NOMO-1 treated with DMSO at 0.1 percent for 48 hours (cell line): ENCODE measurements at regions not wholly inside any gene's neighbourhood (a gene's known extent, or its start where the extent isn't known, plus 50 kb on each side); places are given as distances from the start of the nearest gene placed in this dataset.
"Not testable (repeated sequence)": the region's sequence is repeated elsewhere in the genome, so short reads cannot be mapped to it uniquely, and the experiment has no call there.

Experiments
- DNase-seq: peaks from one replicate; lab custom pipeline; 2025; ENCODE audit not compliant: unreplicated experiment; lab: John Stamatoyannopoulos, UW

DNA sequence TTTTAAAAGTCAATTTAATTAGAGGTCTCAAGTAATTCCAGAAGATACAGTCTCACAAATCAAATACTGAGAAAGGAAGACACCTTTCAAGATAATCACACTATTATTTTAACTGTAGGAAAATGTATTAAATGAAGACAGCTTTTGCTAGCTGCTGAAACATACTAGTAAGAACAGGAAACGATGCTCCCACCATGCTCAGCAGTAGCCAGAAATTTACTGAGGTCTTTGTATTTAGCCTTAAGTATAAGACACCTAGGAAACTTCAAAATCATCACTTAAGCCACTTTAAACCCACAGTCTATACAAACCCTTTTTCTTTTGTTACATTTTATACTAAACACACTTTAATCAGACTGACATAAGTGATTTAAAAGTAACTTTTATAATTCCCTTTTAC lies 72.7 kb upstream of the NPIPB12 start:
- DNase-seq = not testable (repeated sequence)

DNA sequence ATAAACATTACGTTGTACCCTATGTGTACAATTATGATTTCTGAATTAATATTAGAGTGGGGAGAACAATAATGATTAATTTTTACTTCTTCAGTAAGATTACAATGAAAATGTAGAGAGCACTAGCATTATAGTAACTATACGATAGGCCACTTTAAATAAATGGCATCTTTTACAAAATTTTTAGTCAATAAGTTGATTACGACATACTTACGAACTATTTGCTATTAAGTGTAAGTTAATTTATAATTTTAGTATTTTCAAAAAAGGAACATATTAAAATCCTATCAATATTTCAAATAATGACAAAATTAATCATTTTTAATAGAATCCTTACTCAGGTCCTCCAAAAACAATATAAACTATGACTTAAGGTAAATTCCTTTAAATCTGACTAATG lies 75.6 kb upstream of the NPIPB12 start:
- DNase-seq = not testable (repeated sequence)

DNA sequence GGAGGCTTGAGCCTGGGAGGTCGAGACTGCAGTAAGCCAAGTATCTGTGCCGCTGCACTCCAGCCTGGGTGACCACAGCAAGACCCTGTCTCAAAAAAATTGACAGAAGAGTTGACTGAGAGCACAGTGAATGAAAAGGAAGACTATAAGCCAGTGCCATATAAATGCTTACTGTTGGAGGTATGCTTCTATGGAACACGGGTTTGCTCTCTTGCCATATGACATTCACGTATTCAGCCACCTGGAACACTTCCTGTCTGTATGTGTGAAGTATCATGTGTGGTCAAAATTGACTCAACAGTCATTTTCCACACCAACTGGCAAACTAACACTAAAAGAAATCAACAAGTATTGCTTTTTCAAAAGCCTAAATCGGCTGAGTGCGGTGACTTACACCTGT lies 71.1 kb upstream of the SPN start:
- DNase-seq = not testable (repeated sequence)

DNA sequence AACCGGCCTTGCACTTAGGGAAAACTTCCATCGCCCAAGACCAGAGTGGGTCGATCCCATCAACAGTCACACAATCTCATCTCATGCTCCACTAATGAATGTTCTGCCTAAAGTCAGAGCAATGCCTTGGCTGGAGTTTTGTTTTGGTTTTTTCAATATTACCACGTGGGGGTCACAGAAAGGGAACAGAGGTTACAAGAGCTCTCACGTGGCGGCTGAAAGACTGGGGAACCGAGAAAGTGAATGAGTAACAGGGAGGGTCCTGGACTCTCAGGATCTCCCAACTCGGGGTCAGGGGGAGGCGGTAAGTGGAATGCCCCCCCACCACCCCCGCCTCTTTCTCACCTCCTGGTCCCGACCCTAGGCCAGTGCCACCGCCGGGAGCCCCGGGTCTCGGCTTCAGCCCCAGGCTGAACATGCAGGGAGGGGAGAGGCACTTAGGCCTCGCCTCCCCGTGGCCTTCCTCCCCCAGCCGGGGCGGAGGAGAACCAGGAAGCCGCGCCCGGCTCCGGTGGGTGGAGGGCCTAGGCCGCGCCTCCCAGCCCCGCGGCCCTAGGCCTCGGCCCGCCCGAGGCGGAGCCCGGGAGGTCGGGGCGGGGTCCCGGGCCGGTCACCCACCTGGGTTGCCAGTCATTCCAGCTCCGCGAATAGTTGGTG lies 68.7 kb upstream of the SPN start:
- peak; percentile 42 for DNase-seq

DNA sequence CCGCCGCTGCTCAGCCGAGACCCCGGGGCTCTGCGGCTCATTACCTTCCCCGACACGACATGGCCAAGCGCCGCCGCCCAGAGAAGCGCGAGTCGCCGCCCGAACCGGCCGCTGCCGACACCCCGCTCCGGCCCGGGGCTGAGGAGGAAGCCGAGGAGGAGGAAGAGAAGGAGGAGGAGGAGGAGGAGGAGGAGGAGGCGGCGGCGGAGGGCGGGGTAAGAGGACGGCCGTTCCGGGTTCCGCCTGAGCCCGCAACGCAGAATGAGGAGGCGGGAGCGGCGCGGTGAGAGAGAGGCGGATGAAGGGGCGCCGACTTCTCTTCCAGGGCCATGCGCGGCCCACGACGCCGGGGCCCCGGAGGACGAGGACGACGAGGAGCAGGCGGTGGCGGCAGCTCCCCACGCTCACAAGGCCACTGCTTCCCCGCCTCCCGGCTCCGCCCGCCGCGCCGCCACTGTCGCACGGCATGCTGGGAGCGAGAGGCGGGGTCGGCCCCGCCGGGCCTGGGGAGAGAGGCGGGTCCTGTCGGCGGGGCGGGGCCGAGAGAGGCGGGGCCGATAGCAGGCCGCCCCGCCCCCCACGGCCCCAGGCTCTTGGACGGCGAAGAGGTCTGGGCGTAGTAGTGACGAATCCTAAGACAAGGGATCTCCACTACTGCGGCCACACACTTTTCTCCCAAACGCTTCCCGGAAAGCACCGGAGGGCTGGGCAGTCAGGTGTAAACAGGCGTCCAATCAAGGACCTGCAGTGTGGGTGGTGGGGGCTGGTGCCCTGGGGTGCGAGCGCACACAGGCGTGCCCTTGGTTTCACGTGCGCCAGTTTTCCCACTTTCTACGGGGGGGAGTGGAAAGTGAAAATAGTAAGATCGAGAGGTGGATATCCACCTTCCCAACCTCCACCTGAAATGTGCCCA lies 67.9 kb upstream of the SPN start:
- peak; percentile 72 for DNase-seq

DNA sequence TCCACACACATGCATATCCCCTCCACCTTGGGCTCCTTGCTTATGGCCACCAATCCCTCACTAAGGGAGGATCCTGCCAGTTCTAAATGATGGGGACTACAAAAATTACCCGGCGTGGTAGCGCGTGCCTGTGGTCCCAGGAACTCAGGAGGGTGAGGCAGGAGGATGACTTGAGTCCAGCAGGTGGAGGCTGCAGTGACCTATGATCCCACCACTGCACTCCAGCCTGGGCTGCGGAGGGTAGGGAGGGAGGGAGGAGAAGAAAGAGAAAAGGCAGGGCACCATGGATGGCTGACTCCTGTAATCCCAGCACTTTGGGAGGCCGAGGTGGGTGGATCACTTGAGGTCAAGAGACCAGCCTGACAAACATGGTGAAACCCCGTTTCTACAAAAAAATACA lies 66.0 kb upstream of the SPN start:
- DNase-seq = not testable (repeated sequence)

DNA sequence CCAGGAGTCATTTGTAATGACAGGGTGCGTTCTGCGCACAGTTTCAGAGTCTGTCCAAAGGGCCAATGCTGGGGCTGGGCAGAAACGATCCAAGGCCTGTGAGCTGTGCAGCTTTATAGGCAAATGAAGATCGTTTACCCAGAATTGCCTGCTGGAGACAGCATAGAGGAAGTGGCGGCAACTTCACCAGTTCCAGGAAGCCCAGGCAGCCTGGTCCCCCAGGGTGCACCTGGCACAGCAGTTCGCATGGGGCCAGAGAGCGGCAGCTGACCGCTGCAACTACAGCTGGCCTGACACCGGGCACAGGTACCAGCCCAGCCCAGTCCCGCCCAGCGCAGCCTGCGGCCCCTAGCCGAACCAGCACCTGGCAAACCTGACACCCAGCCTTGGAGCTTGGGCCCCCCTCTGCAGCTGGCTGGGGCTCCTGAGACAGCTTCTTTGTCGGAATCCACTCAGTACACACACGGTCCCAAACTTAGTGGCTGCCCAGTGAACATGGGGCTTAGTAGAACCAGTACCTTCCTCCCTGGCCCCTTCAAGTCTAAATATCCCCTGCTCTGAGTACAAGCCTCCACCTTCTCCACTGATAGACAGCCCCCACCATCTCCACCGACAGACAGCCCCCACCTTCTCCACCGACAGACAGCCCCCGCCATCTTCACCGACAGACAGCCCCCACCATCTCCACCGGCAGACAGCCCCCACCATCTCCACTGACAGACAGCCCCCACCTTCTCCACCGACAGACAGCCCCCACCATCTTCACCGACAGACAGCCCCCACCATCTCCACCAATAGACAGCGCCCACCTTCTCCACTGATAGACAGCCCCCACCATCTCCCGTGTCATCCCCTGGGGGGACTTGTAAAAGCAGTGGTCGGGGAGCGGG lies 62.7 kb upstream of the SPN start:
- peak; percentile 61 for DNase-seq

DNA sequence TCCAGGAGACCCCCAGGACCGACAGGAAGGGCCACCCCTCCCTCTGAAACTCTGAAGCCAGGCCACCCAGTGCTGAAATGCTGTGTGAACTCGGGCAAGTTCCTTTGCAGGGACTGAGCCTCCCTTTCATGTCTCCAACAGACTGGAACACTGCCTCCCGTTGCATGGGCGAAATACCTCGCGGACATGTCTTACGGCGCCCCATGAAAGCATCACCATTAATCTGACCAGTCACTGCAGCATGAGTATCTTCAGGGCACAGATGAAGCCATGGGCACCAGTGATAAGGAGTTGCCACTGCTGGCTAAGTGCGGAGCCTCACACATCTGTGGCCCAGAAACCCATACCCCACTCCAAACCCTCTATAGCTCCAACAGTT lies 60.8 kb upstream of the SPN start:
- not testable (repeated sequence) for DNase-seq

DNA sequence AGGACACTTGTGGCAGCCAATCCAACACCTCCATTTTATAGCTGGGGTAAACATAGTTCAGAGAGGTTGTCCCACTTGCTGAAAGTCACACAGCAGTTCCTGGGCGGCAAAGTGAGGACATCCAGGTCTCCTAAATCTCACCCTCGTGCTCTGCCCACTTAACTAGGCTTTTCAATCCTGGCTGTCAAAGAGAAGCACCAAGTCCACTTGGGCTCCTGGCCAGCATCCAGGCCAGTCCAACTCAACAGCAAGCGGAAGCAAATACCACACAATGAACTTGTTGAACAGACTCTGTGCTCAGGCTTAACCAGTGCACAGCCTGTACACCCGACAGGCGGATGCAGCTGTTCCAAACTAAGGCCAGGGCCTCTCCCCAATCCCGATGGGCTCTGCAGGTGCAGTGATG lies 60.4 kb upstream of the SPN start:
- DNase-seq = not testable (repeated sequence)

DNA sequence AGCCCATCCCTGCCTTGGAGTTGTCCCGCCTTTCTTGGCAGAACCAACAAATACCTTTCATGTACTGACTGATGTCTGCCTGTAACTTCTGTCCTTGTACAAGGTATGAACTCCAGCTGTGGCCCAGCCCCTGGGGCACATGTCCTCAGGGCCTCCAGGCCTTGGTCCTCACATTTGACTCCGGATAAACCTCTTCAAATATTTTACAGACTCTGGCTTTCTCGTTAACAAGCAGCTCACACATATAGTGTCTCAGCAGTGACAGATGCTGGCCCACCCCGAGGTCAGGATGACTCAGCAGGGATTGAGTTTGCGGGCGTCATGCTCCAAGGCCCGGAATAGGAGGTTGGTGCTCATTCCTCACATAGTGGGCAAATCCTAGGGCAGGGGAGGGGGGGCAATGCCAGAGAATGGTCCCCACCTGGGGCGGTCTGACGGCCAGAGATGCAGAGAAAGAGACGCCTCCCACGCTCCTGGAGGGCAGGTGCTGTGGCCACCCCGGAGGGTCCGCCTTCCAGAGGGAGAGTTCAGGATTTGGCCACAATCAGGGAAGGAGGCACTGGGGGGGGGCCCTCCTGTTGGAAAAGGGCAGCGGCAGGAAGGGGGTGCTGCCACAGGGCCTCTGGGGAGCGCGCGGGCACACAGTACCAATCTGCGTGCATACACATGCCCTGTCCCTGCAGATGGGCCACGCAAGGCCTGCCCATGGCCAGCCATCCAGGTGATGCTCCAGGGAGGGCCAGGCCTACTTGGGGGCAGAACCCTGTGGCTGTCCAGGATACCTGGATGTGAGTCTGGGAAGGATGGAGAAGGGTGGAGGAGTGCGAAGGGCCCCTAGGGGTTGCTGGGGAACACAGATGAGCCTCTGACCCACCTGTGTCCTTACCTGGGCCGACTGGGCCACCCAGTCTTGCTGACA lies 58.2 kb upstream of the SPN start:
- DNase-seq = not testable (repeated sequence)

DNA sequence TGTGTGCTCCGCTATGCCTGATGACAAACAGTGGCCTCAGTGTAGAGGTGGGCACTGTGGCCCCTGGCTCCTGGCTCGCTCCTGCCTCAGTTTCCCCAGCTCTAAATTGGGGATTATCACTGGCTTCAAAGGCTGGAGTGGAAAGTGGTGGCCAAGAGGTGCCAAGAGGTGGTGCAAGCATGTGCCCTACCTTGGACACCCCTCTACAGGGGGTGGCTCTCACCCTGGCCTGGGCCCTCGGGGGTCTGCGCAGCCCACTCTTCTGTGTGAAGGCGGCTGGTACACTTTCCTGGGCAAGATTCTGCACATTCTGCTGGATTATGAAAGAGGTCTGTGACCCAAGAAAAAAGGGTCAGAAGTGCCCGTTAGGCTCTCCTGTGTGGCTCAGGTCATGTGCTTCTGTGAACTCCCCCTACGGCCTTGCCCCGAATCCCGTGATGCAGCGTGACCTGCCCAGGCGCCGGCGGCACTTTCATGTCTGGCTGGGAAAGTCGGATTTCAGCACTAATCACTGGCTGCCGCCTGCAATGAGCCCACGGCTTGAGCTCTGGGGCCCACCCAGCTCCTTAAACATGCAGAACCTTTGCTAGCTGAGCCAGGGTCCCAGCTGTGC lies 57.3 kb upstream of the SPN start:
- DNase-seq = not testable (repeated sequence)

DNA sequence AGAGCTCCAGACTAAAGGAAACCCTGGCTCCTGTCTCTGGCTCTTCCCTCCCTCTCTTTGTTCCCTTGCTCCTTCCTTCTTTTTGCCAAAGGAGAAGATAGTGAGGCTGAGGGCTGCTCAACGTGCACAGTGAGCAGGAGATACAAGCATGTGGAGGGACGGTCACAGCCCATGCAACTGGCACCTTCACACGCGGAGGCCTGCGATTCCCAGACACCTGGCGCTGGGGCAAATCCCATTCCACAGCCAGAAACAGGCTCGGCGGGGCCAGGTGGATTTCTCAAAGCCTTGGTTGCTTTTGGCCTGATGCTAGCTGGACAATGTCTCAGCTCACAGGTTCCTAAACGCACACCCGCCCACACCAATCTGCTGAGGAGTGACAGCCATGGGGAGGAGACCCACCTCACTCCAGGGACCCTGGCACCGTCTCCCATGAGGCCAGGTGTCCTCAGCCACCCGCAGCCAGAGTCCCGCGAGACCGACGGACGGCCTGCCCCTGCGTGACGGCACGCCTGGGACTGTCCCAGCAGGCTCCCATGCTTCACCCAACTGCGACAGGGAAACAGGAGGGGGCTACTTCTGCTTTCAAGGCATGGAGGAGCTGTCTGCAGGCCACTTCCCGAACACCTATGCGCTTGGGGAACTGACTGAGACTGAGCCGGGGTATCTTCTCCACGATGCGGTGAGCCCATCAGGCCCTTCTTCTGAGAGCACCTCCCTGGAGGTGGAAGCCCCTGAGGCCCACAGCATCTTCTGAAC lies 56.2 kb upstream of the SPN start:
- not testable (repeated sequence) for DNase-seq

DNA sequence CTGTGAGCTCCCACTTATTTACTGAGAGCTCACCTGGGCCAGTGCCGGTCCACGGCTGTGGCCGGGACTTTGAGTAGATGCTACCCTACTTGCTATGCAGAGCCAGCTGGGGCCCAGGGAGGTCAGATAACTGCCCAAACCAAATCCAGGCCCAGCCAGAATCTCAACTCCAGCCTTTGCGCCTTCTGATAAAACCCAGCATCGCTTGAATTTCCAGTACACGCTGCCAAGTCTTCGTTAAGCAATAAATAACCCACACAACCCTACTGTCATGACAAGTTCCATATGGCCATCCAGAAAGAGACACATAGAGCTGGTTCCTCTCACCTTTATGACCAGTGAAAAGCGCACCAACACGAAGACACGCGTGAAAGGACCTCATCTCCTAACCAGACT lies 55.6 kb upstream of the SPN start:
- DNase-seq = not testable (repeated sequence)

DNA sequence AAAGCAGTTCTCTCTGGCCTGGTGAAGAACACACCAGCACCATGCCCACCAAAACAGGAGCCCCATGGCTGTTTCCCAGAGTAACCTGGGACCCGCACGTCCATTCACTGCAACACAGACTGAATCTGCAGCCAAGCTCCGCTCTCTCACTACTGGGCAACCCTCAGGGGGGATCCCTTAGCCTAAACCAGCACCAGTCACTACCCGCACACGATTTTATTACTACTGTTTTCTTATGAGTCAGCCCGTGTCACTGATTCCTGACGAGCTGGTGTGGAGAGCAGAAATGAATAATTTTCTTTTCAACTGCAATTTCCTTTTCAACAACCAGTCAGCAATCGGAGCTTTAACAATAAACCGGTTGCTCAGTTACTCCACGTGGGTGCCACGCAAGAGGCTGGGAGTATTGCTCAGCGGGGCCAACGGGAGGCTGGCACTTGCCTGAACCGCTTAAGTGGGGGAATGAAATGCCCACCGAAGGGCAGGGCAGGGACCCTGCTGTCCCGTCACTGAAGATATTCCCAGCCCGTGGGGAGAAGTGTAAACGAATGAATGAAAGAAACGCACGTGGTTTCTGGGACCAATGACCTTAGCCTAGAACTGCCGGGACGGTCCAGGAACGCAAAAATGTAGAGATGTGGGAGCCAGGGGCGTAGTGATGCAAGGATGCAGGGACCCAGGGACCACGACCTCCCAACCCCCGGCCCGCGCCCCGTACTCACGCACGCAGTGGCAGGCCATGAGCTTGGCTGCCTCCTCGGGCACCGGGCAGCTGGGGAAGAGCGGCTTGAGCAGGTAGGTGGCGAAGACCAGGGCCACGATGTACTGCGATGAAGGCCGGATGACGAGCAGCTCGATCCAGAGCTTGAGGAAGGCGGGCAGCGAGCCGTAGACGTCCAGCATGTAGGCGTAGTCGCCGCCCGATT lies 50.4 kb upstream of the SPN start:
- DNase-seq = peak; percentile 51
